ENCODE measurements at regions not wholly inside any gene's neighbourhood (a gene's known extent, or its start where the extent isn't known, plus 50 kb on each side); places are given as distances from the start of the nearest gene placed in this dataset.

GRCh38 chr2:145080426-145080825, 560.5 kb upstream of the ZEB2 start:
- TF ChIP-seq CTCF (IDR thresholded peaks at IDR 0.05) (no peak), POLR2A (IDR thresholded peaks at IDR 0.05) (no peak), EP300 (IDR thresholded peaks at IDR 0.05) (no peak)
